DMS153 treated with DMSO at 0.1 percent for 48 hours (cell line): ENCODE measurements at regions not wholly inside any gene's neighbourhood (a gene's known extent, or its start where the extent isn't known, plus 50 kb on each side); places are given as distances from the start of the nearest gene placed in this dataset.

ENCODE experiments used
- DNase-seq: peaks from one replicate; lab custom pipeline; 2025; ENCODE audit not compliant: unreplicated experiment; lab: John Stamatoyannopoulos, UW

DNA sequence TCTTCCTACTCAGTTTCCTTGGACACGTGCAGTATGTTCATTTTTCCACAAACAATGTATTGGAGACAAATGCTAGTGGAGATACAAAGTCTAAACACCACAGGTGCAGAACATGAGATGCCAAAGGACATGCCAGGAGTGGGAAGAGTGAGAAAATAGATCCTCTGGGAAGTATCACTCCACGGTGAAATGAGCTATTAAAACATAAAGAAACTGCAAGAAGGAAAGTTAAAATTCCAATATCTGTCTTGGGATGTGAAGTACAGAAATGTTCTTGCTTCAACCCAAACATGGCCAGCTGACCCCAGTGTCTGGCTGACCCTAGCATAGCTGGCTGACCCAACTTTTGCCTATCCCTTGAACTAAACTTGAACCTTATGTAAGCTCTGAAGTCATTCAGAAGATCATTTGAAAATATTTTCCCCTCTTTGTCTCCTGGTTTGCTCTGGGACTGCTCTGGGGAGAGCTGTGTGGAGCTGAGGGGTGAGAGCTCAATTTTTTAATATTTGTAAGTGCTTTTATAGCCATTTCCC is 59.5 kb downstream of the FZD1 start:
- no peak for DNase-seq

DNA sequence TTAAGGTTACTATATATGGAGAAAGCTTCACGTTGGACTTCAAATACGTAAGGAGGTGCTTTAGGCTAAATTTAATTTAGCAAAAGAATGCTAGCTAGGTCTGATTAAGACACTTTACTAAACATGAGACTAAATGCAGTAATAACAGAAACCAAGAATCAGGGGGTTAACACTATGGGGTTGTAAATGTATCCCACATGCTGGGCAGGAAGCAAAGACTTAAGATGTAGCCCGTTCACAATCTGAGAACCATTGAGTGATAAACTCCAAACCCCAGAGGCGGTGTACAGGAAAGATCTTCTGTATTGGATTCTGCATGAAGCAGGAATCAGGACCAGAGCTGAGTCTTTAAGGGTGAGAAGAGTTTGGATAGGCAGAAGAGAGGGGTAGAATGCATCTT is 60.4 kb downstream of the FZD1 start:
- no peak for DNase-seq

DNA sequence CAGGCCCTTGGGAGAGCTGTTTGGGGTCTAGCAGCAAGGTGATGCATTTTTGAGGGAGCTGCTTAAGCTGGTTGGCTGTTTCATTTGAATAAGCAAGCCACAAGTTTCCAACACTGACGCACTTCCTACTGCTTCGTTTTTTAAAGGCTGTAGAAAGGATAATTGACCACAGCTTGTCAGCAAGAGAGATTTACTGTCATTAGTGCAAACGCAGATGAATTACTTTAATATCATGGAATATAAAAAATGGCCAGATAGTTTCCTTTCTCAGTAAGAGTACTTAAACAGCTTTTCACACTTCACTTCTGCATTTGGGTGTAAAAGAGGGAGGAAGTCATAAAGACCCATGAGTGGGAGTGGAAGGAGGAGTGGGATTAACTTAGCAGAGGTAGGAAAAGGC is 61.5 kb downstream of the FZD1 start:
- DNase-seq = no peak

DNA sequence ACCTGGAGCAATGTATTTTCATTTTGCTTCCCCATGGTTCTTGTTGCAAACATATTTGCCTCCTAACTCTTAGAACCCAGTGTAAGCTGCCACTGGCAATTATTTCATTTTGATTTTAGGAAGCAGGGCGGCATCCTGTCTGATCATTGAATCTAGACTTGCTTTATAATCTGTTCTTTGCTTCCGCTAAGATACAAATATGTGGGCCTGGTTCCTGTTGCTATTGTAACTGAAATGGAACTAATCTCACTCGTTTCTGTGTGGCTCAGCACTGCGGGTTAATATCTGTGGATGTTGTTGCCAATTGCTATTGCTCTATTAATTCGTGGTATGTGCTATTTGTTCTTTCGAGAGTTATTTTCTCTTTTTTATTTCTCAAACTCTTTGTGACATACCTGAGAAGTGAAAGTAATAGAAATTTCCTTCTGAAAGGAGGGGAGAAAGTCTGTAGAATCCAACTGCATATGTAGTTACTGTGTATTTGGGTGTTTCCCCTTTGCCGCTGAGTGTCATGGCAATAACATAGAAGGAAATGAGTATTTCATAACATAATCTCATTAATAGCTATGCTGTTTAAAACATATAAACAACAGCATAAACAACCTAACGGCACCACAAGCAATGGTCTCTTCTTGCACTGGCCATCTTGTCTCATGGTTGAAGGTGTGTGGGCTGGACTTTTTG is 62.4 kb downstream of the FZD1 start:
- DNase-seq = no peak

DNA sequence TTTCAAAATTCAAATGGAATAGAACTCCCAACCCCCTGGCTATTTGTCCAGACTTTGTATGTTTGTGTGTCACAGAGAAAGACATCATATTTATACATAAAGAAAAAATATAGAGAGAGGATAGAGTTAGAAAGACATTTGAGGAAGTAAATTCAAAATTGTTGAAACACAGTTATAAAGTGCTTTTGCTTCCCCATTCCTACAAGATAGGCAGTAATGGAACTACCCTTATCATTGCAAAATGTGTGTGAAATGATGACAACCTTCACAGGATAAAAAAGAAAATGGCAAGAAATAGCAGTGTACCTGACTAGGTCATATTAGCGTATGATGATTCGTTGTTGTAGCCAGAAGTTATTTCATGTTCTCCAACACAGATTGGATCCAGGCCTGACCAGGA is 63.1 kb downstream of the FZD1 start:
- no peak for DNase-seq

DNA sequence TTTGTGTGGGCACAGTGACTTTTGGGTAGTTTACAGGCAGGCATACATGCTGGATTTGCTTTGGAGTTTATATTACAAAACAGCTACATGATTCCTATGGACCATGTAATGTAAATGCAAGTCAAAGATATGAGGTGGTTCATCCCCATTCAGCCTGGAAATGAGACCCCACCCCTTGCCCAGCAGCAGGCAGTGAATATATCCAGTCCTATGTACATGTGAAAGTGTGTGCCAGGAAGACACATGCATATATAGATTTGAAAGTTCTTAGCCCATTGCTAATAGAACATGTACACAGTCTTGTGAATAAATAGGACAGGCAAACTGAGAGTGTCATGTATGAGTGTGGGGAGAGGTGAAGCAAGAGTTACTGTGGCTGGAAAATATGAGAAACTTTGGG is 65.3 kb downstream of the FZD1 start:
- DNase-seq = no peak

DNA sequence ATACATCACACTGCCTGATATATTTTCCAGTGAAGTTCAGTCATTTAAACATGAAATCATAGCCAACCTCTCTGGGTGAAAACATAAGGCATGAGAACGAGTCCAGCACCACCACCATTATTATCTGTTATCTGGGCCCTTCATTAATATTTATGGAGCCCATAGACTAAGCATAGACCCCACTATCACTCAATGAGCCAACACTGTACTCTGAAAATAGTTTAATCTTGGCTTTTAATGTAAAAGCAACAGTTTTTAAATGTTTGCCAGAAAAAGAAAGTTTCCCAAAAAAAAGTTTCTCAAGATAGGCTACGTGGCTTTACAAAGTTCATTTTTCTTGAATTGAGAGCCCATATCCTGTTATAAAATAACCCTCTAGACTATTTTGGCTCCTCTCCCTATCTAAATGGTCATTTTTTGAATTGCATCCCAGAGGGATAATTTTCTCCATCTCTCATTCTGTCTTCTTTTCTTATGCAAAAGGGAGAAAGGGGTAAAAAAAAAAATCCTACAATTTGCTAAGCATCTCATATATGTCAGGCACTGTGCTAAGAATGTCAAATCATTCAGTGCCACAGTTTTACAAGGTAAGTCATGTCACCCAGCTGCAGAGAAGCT is 66.1 kb downstream of the FZD1 start:
- no peak for DNase-seq

DNA sequence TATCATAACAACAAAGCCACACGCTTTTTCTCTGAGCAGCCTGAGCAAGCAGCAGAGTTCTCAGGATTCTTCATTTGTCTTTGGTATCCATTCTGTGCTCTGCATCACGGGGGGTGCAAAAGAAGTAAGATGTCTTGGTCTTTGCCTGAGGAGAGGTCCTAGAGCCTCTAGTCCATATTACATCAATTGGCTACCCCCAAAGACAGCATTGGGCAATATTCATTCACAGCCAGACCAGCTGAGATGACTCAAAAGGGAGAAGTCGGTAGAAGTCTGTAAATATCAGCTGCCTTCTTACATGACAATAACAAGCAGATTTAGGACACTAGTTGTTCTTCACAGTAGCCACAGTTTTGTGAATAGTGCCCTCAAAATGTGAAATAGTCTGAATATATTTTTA is 66.6 kb downstream of the FZD1 start:
- no peak for DNase-seq

DNA sequence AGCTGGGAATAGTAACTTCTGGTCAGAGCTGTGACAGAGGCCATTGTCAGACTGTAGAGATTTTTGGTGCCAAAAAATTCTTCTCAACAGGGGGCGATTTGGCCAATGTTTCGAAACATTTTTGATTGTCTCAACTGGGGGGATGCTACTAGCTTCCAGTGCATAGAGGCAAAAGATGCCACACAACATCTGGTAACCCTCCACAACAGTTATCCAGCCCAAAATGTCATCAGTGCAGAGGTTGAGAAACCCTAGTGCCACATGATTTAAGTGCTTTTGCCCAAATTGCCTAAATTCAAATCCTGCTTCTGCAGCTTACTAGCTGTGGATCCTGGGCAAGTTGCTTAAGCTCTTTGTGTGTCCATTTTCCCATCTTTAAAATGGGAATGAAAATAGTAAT is 71.9 kb downstream of the FZD1 start:
- no peak for DNase-seq

DNA sequence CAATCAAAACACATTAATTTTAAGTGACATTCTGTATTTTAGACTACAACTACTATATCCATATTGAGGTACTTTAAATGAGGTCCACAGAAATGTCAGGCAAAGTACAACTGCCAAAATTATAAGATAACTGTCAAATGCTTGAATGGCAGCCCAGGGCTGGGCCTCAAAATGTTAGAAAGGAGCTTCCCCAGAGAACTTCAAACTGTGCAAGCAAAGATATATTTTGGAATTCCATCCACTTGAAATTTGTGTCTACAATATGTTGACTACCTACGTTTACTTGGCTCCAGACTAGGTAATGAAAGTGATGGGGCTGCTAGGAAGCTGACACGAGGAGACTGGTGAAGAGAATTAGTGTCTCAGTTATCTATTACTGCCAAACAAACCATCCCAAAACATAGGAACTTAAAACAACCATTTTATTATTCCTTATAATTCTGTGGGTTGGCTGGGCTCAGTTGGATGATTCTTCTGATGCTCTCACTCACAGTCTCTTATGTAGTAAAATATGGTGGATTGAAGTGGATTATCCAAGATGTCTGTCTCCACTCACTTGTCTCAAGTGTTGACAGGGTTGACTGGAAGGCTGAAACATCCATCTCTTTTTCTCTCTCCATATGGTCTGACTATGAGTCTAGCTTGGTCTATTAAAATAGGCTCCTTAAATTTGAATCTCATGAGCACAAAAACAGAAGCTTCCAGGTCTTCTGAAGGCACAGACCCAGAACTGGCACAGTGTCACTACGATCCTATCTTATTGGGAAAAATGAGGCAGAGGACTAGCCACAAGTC is 74.2 kb downstream of the FZD1 start:
- no peak for DNase-seq

DNA sequence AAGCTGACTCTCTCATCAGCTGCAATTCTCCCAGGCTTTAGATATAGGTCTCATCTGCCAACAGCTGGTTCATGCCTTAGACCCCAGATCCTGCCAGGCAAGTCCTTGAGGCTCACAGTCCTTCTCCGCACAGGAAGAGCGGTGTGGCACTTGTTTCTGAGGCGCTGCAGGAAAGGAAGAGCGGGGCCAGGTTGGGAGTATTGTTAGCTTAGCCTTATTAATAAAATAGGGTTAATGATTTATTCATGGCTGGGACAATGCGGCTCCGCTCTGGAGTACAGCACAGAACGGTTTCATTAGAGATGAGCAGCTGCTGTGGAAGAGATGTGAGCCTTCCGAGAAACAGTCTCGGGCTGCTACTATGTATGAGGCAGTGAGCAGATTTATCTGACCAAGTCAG is 78.1 kb downstream of the FZD1 start:
- no peak for DNase-seq

DNA sequence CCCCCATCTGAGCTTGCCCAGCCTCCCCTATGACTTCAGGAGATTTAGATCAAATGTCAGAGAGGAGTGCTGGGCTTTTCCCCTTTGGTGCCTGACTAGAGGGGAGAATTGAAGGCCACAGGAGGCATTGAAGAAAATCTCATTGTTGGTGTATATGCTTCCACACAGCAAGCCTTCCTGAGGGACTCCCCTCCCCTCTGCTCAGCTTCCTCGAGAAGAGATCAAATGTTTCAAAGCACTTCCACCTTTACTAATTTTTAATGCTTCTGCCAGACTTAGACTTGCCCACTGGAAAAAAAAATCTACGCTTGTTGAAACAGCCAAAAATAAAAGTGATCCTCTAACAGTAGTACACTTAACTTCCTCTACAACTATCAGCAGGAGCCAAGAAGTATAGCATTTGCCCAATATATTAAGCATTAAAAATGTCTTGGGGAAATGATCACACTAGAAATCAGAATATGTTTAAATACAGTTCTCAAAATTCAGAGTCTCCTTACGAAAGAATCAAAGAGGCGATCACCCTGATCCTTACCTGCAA is 79.3 kb downstream of the FZD1 start:
- no peak for DNase-seq

DNA sequence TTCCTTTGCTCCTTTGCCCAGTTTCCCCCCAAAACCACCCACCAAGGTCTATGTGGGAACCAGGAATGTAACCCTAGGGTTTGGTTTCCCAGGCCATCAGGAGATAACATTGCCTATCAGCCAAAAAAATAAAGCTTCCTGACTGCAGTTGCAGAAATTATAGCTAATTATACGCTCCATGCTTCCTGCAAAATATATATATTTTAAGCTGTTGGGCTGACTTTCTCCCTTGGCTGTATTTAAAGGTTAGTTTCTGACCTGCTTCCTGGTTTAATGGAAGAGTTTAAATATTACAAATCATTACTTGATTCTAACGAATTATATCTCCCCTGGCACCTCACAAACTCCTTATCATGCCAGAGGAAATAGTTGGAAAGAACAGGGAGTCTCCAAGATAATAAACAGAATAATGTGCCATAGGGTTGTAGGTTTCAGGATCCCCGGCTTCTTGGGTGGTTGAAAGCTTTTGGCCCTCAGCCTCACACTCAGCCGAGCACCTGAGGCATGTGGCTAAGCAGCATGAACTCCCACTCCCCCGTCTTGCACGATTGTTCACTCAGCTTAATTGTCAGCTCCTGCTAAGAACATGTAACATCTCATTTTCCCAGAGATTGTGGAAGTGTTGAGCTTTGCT is 79.9 kb downstream of the FZD1 start:
- DNase-seq = no peak

DNA sequence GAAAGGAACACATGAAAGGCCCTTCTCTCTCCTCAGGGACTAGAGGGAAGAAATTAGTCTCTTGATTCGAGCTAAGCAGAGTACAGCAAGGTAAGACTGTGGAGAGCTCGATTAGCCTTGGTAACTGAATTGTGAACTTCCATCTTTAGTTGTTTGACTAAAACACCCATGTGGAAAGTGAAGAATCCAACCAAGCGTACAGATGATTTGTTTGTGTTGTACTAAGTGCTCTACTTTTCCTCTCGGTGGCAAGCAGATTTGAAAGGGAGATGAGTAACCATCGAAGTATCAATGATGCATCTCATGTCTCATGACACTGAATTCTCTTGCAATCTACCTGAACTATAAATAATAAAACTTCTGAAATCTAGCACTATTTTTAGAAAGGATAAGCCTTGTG is 80.7 kb downstream of the FZD1 start:
- DNase-seq = no peak

DNA sequence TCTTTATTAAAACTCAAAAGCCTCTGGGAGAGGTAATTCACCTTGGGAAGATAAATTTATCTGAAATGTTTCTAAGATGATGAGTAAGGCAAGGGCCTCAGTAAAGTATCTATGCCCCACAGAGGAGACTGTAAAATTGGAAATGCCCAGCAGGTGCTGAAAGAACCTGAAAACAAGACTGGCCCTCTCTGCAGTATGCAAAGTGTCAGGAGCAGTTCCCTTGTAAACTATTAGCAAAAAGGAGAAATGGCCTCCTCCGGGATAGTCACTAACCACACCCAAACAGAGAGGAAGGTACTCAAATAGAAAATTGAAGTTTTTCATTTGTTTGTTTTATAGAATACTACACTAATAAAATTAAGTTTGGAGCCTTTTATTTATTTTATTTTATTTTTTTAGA is 81.2 kb downstream of the FZD1 start:
- no peak for DNase-seq

DNA sequence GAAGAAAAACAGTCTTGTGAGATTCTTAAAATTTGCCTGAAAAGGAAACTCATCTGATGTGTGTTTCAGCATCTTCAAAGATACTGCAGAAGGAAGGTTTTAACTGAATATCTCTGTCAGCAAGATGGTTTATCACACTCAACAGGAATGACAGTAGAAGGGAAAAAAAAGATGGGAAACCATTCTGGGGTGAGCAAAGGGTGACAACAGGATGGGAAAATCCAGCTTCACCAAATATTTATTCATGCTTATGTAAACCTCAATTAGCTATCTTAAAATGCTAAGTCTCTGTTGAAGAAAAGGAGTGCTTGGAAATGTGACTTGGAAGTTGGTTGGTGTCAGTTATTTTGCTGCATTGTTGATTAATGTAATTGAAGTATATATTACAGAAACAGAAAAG is 82.2 kb downstream of the FZD1 start:
- DNase-seq = no peak

DNA sequence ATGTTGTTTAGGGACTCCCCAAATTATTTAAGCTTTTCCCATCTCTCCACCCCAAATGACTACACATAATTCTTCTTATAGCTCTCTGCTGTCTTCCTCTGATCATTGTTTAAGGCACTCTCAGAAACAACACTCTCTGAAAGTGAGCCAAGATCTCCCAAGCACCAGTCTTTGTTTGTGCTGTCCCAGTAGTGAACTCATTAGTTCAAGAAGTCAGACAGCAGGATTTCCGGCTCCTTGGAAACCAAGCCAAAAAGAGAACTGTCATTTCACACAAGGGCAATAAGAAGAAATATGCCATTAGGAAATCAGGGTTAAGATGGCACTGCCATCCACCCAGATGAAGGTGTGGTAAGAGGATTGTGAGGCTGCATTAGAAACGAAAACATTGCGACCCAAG is 83.1 kb downstream of the FZD1 start:
- no peak for DNase-seq

DNA sequence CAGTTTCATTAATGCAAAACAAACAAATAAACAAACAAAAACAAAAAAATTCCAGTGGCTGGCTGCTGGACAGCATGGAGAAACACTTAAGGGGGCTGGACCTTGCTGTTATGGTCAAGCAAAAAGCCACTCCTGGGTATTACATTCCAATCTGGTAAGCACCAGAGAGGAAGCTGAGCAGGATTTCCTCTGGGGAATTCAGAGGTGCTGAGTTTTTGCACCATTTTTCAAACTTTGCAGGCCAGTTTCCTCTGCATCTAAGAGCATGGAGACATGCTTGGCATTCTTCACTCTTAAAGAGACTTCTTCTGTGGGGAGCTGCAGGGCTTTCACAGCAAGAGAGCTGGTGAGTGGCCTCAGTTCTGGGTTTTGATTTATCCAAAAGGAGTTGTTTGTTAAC is 84.5 kb downstream of the FZD1 start:
- DNase-seq = no peak

DNA sequence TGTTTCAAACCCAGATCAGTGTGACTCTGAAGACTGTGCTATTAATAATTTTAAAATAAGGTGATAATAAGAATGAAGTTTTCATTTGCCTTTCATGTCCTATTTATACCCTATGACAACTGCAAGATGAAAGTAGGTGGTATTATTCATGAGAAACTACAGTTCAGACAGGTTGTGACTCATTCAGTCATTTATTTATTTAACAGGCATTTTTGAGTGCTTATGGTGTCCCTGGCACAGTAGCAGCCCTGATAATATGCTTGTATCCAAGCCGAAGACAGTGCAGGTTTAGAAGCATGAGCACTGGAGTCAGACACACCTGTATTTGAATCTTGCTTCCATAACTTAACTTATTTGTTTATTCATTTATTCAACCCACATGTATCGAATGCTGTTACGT is 87.1 kb downstream of the FZD1 start:
- no peak for DNase-seq

DNA sequence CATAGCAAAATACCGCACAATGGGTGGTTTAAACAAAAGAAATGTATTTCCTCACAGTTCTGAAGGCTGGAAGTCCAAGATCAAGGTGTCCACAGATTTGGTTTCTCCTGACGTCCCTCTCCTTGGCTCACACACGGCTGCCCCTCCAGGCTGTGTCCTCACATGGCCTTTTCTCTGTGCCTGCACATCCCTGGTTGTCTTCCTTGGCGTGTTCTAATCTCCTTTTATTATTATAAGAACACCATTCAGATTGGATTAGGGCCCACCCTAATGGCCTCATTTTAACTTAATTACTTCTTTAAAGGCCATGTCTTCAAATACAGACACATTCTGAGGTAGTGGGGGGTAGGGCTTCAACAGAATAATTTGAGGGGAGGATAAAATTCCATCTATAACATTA is 87.9 kb downstream of the FZD1 start:
- DNase-seq = no peak

DNA sequence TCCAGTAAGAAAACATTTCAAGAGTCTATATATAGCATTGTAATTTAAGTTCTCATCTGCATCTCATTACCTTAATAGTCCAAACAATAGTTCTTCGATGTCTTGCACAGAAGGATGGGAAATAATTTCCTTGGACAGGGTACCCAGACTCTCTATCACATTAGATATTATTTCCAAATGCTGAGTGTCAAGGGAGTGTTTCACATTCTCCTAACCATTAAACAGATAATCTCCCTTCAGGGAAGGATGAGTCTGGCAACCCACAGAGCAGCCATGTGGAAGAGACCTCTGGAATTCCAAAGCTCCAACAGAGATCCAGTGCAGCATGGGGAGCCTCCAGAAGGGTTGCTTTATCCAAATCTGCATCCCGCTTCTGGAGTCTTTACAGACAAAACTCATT is 89.6 kb downstream of the FZD1 start:
- no peak for DNase-seq
